ENCODE measurements at regions not wholly inside any gene's neighbourhood (a gene's known extent, or its start where the extent isn't known, plus 50 kb on each side); places are given as distances from the start of the nearest gene placed in this dataset.
A peak's percentile ranks its signal among the peaks of the same experiment; 100 is the strongest.
"Not testable (repeated sequence)": the region's sequence is repeated elsewhere in the genome, so short reads cannot be mapped to it uniquely, and the experiment has no call there.

GRCh38 chr2:56021136-56021474 is 97.5 kb upstream of the EFEMP1 start:
- no peak for DNase-seq (ENCODE audit: low spot score)

- no peak for DNase-seq (ENCODE audit: low spot score)
Observed at GRCh38 chr2:56021579-56021978, 98.0 kb upstream of the EFEMP1 start.

DNA sequence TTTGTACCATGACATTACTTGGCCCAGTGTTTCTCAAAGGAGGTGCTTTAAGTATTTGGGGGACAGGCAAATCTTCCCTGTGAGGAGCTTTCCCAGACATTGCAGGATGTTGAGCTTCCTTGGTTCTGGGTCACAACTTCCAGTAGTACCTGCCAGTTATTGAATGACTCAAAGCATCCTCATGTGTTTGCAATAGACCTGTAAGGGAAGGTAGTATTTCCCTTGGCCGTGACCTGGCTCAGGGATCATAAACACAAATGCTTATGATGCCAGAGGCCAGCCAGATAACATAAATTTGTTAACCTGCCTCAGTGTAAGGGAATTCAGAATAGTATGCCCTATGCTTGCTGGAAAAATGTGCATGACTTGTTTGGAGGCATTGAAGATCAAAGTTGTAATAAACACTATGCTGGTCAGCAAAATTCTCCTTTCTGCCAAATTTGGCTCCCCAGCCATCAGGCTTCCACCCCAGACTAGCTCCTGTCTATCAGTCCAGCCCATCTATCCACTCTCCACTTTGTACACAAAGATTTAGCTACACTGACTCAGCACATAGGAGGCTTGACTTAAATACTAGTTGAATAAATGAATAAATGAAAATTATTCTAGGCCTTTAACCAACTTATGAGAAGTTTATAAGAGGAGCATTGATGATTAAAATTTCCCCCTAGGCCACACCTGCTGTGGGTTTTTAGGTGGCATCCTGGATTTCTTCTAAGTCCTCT is 102.0 kb upstream of the EFEMP1 start:
- no peak for DNase-seq (ENCODE audit: low spot score)

- DNase-seq (ENCODE audit: low spot score): no peak
Observed at GRCh38 chr2:56026828-56027227, 103.2 kb upstream of the EFEMP1 start.

DNA sequence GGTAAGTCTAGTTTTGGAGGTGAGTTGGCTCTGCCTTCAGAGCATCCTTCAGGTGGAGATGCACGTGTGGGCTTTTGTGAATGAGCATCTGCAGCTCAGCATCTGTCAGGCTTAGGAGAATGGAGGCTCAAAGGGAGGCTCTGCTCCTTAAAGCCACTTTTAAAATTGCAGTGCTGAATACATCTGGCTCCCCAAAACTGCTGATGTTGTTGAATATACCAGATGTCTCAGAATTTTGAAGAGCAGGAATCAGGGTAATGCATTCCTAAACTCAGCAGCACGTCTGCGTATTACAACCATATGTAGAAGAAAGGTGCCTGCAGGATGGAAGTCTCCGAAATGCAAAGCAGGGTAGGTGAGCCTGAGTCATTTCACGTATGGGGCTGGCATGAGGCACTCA is 106.5 kb upstream of the EFEMP1 start:
- DNase-seq (ENCODE audit: low spot score): no peak

DNA sequence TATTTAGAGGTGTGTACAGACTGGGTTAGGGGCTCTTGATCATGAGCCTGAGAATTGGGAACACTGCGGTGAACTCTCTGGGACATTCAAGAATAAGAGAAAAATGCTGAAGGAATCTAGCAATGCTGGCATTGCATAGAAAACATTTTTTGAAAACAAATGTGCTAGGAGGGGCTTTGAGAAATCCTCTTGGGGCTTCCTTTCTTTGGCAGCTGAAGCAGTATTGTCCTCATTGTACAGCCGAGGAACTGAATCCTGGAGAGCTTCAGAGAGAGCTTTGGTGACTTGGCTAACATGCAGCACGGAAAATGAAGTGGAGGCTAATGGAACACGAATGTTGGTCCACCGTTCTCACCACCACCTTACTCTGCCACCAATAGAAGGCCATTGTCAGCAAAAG is 107.3 kb upstream of the EFEMP1 start:
- no peak for DNase-seq (ENCODE audit: low spot score)

- DNase-seq (ENCODE audit: low spot score): no peak
Observed at GRCh38 chr2:56034258-56034657, 110.7 kb upstream of the EFEMP1 start.

GRCh38 chr2:56040189-56040588 is 116.6 kb upstream of the EFEMP1 start:
- DNase-seq (ENCODE audit: low spot score): no peak

DNA sequence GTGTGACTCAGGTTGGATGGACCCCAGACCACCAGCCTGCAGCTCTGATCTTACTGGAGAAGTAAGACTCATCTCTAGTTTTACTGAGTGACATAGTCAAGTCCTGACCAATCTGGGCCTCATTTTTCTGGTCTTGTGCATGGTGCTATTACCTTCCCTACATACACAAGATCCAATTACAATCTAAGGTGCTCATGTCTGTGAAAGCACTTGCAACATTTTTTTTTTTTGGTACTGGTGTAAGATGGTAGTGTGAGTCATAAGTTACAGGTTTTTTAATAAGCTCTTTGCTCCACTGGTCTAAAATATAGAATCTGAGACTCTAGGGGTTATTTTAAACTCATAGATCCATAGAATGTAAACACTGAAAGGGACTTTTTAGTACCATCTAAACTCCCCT is 117.3 kb upstream of the EFEMP1 start:
- no peak for DNase-seq (ENCODE audit: low spot score)

- no peak for DNase-seq (ENCODE audit: low spot score)
Observed at GRCh38 chr2:56047136-56047535, 123.6 kb upstream of the EFEMP1 start.

DNA sequence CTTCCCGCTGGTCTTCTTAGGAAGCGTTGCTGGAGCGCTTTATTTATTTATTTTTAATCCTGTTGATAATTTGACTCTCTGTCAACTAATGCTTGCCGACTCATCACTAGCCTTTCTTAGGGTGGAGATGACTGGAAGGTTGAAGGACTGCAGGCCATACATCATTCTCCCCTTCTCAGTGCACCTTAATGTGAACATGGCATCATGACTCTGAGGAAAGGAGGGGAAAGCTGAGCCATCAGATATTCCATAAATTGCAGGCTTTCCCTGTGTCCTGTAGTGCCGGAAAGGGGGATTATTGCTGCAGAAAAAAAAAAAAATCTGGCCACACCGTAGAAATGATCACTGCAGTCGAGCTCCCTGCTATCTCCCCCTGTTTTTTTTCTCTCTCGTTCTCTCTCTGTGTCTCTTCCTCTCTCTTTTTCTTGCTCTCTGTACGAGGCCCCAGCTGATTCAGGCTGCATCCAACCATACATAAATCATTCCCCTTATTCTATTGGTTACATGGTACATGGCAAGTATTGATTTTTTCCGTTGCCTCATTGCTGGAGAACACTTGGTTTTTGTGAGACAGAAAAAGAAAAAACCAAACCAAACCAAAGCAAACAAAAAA is 125.8 kb upstream of the EFEMP1 start:
- no peak for DNase-seq (ENCODE audit: low spot score)

DNA sequence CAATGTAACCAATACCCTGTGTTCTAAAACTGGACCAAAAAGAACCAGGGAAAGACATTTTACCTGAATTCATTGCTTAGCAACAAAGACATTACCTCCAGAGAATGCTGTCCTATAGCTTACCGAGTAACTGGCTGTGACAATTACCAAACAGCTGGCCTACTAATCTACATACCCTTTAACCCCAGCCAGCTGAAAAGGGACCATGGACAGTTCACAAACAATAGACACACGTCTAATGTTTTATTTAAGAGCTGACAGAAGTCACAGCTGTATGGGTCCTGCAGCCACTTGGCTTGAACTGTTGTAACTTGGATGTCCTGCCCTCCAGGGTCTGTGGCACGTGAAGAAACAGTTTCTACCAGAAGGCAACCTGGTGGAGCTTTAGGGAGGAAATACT is 130.1 kb upstream of the EFEMP1 start:
- DNase-seq (ENCODE audit: low spot score): no peak

GRCh38 chr2:56055405-56055804 is 128.4 kb upstream of the CCDC85A start:
- DNase-seq (ENCODE audit: low spot score): no peak

GRCh38 chr2:56061327-56061726 is 122.5 kb upstream of the CCDC85A start:
- DNase-seq (ENCODE audit: low spot score): not testable (repeated sequence)

- DNase-seq (ENCODE audit: low spot score): no peak
Observed at GRCh38 chr2:56068746-56069145, 115.0 kb upstream of the CCDC85A start.

DNA sequence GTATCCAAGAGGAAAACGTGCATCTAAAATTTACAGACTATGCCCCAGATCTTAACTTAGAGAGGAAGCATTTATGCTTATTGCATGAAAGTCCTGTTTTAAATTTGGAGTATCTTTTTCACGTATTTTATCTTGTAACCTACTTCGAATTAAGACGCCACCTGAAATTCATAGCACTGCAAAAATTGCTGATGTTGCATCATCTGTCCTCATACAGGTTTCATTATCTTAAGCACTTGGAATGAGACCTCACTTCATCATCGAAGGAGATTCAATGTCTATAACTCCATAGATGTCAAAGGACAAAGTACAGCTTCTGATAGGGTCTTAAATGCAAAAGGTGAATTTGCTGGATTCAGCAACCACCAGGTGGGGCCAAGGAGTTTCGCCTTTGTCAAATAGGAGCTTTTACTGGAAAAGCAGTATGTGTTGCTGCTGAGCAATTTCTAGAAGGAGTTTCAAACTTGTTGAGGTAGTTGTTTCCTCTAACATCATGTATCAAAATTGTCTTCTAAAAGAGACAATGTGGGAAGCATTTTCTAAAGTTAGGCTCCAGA is 106.4 kb upstream of the CCDC85A start:
- DNase-seq (ENCODE audit: low spot score): peak; percentile 33

GRCh38 chr2:56082665-56083064 is 101.1 kb upstream of the CCDC85A start:
- no peak for DNase-seq (ENCODE audit: low spot score)

DNA sequence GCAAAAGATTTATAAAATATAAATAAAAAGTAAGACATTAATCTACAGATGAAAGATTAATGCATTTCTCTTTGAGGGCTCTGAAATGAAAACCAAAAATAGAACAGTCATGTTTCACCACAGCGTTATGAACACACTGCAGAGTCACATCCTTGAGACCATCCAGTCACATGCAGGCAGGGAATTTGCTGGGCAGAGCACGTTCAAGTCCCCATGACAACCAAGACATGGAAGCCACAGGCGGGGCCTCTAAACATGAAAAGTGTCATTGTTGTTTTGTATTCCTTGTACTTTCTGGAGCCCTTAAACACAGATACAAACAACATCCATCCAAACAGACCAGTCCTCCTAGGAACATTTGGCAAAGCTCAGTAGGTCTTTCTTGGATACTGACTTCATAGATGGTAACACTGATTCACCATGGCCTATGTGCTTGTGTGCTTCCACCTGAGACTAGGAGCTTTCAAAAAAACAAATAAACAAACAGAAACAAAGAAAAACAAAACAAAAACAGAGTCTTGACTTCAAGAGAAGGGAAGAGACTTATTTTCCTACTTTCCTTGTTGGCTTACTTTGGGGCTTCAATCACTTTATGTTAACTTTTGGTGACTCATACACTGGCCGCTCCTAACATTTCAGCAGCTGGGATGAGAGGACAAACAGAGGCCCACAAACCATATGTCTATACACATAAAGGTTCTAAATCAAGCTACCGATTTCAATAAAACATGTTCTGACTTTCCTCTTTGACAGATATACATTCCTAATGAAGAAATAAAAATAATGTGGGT is 99.5 kb upstream of the CCDC85A start:
- no peak for DNase-seq (ENCODE audit: low spot score)

GRCh38 chr2:56086336-56086735 is 97.5 kb upstream of the CCDC85A start:
- DNase-seq (ENCODE audit: low spot score): no peak

- DNase-seq (ENCODE audit: low spot score): no peak
Observed at GRCh38 chr2:56088411-56088810, 95.4 kb upstream of the CCDC85A start.

- DNase-seq (ENCODE audit: low spot score): no peak
Observed at GRCh38 chr2:56089931-56090330, 93.9 kb upstream of the CCDC85A start.

GRCh38 chr2:56099963-56100362 is 83.8 kb upstream of the CCDC85A start:
- DNase-seq (ENCODE audit: low spot score): no peak

Data from SK-N-DZ (cell line).